ENCODE measurements at regions not wholly inside any gene's neighbourhood (a gene's known extent, or its start where the extent isn't known, plus 50 kb on each side); places are given as distances from the start of the nearest gene placed in this dataset.

- TF ChIP-seq CTCF (IDR thresholded peaks at IDR 0.05; ENCODE audit: low read length) (no peak), EZH2 (optimal IDR thresholded peaks at IDR 0.05; ENCODE audit: low read depth, low read length) (no peak)
Measured at GRCh38 chr12:124391340-124392261, 96.7 kb downstream of the RFLNA start.
